Prostate gland (tissue), 2 donors: ENCODE measurements at regions not wholly inside any gene's neighbourhood (a gene's known extent, or its start where the extent isn't known, plus 50 kb on each side); places are given as distances from the start of the nearest gene placed in this dataset.

Source experiments
- DNase-seq: peaks from one replicate; pipeline ENCODE4 v3.0.0-alpha.2; 2019; ENCODE audit warnings: low spot score
- H3K27ac ChIP-seq, 2 donors: fragments of 200-600 bp; sonication (generic); 2 replicates each; pipeline ENCODE4 v1.5.1; 2017 to 2019
- H3K27me3 ChIP-seq: fragments of 200-600 bp; sonication (generic); replicated peaks from 2 replicates; pipeline ENCODE4 v1.5.1; 2019; ENCODE audit not compliant: insufficient read depth
- H3K36me3 ChIP-seq, 2 donors: fragments of 200-600 bp; sonication (generic); 1 replicate in 1 of 2; 2 replicates in 1 of 2; pipeline versions ENCODE4 v1.5.1 to v1.8.1; 2017 to 2019
- H3K4me1 ChIP-seq: fragments of 200-600 bp; sonication (generic); replicated peaks from 2 replicates; pipeline ENCODE4 v1.5.1; 2019
- H3K4me3 ChIP-seq, 2 donors: fragments of 200-600 bp; sonication (generic); 2 replicates each; pipeline ENCODE4 v1.5.1; 2017 to 2019
- H3K9me3 ChIP-seq: fragments of 200-600 bp; sonication (generic); 2 replicates; pipeline ENCODE4 v1.5.1; 2017
- POLR2A ChIP-seq: fragments of 450-650 bp; IDR thresholded peaks from one replicate; pipeline ENCODE4 v1.6.1; 2016; ENCODE audit warnings: antibody characterized with exemption, mild to moderate bottlenecking
- POLR2AphosphoS5 ChIP-seq: sonication (generic); formaldehyde crosslinking; IDR thresholded peaks from one replicate; pipeline ENCODE4 v1.6.1; 2017; ENCODE audit warnings: antibody characterized with exemption
- WGBS: methylation state at CpG from one replicate; pipeline ENCODE4 v1.1.5; 2018; 5-methylcytosine and 5-hydroxymethylcytosine counted together
- intact Hi-C: fragments of 100-400 bp; cut with DNase I; formaldehyde crosslinking; loops from one replicate; pipeline ENCODE4 v1.14.2; 2022
- TF ChIP-seq, protein P1 (sequence below), 4 experiments: fragments of 200-600 bp in 2 of 4; fragments of 450-650 bp in 2 of 4; sonication (generic) in 2 of 4; IDR thresholded peaks; 1 replicate in 3 of 4; 2 replicates in 1 of 4; pipeline ENCODE4 v1.5.1; 2016 to 2019; ENCODE audit warnings: antibody characterized with exemption in 4 of 4, mild to moderate bottlenecking in 2 of 4, moderate library complexity in 2 of 4

DNA sequence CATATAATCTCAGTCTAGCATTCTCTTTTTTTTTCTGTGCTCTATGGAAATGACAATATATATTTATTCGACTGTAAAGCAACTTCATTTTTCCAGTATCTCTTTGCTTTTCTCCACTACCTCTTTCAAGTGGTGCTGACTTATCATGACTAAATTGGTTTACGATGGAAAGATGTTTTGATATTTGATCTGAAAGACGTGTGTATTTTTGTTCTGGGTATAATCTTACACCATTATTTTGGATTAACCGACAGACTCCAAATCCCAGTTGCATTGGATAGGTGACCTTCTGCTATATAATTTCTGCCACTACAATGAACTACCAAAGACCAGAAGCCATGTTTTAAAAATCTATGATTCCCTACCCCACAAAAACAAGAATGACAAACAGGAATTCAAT, 380.5 kb upstream of the NFE2L3 start:
- intact Hi-C loops = no loop called here

DNA sequence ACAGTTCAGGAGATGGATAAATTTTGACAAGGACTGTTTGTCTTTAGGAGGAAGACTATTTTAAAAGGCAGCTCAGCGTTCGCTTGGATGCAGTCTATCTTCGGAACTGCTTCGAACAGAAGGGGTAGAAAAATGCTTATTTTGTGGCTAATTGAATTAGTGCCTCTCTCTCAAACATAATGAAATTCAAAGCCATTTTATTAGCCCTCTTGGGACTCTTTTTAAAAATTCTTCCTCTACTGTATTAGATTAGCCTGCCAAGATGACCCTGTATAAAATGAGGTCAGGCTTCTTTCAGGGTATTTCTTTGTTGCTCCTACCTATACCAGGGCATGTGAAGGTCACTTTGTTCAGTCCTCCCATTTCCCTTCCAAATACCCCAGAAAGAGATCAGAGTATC, 379.2 kb upstream of the NFE2L3 start:
- Histone ChIP-seq H3K36me3 (no peaks in the 10 kb centered on the region), H3K9me3 (no peaks in the 10 kb centered on the region), H3K4me1 (no peaks in the 10 kb centered on the region), H3K27ac (no peak overlapping the region), H3K4me3 (no peak overlapping the region), H3K27me3 (no peaks in the 10 kb centered on the region)
- intact Hi-C loops = no loop called here
- whole genome bisulfite sequencing = 88% methylated on average over 4 of the region's 4 CpGs
- no peak for TF ChIP-seq POLR2AphosphoS5
- TF ChIP-seq, protein P1, sequence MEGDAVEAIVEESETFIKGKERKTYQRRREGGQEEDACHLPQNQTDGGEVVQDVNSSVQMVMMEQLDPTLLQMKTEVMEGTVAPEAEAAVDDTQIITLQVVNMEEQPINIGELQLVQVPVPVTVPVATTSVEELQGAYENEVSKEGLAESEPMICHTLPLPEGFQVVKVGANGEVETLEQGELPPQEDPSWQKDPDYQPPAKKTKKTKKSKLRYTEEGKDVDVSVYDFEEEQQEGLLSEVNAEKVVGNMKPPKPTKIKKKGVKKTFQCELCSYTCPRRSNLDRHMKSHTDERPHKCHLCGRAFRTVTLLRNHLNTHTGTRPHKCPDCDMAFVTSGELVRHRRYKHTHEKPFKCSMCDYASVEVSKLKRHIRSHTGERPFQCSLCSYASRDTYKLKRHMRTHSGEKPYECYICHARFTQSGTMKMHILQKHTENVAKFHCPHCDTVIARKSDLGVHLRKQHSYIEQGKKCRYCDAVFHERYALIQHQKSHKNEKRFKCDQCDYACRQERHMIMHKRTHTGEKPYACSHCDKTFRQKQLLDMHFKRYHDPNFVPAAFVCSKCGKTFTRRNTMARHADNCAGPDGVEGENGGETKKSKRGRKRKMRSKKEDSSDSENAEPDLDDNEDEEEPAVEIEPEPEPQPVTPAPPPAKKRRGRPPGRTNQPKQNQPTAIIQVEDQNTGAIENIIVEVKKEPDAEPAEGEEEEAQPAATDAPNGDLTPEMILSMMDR (IDR thresholded peaks at IDR 0.05) = no peak
- TF ChIP-seq POLR2A = no peak
- DNase-seq = no peak

More for the DNA sequence above, 380.5 kb upstream of the NFE2L3 start:
- Histone ChIP-seq H3K27me3 (no peaks in the 10 kb centered on the region), H3K9me3 (no peaks in the 10 kb centered on the region), H3K4me1 (no peaks in the 10 kb centered on the region), H3K36me3 (no peaks in the 10 kb centered on the region), H3K27ac (no peak overlapping the region), H3K4me3 (no peak overlapping the region)
- no peak for DNase-seq
- TF ChIP-seq POLR2AphosphoS5 (no peak), POLR2A (no peak)
- TF ChIP-seq, protein P1 (IDR thresholded peaks at IDR 0.05) = no peak
- WGBS = 82% methylated on average over 4 of the region's 4 CpGs

DNA sequence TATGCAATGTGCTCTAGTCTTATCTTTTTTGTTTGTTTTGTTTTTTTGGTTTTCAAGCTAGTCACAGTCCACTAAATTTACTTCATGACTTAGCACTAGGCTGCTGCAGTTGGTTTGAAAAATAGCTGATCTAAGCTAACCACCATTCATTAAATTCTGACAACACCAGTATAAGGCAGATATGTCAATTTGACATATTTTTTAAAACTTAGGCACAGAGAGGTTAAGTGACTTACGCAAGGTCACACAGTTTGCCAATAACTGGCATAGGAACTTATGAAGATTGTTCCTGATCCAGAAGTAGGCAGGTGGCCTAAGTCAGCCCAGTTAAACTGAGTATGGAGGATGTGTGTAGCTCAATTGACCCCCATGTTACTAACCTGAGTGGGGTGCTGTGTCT, 377.3 kb upstream of the NFE2L3 start:
- Histone ChIP-seq H3K27me3 (no peaks in the 10 kb centered on the region), H3K36me3 (no peaks in the 10 kb centered on the region), H3K4me3 (no peak overlapping the region), H3K4me1 (no peaks in the 10 kb centered on the region), H3K9me3 (no peaks in the 10 kb centered on the region), H3K27ac (no peak overlapping the region)
- intact Hi-C loops = no loop called here
- no peak for TF ChIP-seq POLR2AphosphoS5
- TF ChIP-seq POLR2A = no peak
- TF ChIP-seq, protein P1 (IDR thresholded peaks at IDR 0.05) = no peak
- no peak for DNase-seq
- WGBS = 100% methylated on average over 1 of the region's 1 CpG

DNA sequence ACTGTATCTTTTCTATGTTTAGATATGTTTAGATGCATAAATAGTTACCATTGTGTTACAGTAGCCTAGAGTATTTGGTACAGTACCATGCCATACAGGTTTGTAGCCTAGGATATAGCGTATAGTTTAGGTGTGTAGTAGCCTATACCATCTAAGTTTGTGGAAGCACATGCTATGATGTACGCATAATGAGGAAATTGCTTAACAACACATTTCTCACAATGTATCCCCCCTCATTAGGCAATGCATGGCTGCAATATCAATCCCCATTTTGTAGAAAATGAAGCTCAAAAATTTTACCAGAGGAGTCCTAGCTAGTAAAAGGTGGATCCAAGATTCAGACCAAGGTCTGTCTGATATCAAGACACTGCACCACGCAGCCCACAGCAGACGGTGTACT, 376.4 kb upstream of the NFE2L3 start:
- no peak for DNase-seq
- 94% methylated on average over 4 of the region's 4 CpGs for WGBS
- TF ChIP-seq POLR2A = no peak
- TF ChIP-seq, protein P1 (IDR thresholded peaks at IDR 0.05) = no peak
- TF ChIP-seq POLR2AphosphoS5 = no peak
- H3K27ac ChIP-seq = no peak overlapping the region
- H3K36me3 ChIP-seq = no peaks in the 10 kb centered on the region
- H3K27me3 ChIP-seq = no peaks in the 10 kb centered on the region
- H3K9me3 ChIP-seq = no peaks in the 10 kb centered on the region
- H3K4me3 ChIP-seq = no peak overlapping the region
- H3K4me1 ChIP-seq = no peaks in the 10 kb centered on the region
- intact Hi-C loops = no loop called here

DNA sequence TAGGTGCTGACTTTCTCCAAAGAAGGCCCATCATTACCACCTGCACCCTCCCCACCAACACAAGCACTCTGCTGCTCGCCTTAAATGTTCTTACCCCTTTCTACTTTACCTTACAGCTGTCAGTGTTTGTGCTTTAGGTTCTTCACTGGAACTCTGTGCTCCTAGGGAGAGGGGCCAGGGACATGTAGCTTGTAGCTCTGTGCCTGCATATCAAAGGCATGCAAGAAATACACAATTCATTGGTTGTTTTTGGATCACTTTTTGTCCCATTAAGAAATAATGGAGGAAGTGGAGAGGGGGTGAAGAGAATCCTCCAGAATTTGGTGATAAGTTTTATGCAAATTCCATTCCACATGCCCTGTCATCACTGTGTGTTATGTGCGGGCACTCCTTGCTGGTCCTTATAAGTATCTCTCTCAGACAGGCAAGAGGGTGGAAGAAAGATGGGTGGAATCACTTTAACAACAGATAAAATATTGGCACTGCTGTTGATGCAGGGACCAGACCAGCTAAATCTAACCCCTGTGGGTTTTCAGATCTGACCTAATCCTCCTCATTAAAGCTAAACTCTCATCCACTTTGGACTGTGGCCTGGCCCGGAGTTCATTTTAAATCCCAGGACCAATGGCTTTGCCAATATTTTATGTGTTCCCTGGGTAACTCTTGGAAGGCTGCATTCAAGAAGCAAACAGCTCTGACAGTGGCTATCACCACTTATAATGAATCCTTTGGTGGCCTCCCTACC, 375.8 kb upstream of the NFE2L3 start:
- TF ChIP-seq POLR2AphosphoS5 (no peak), POLR2A (no peak)
- TF ChIP-seq, protein P1 (IDR thresholded peaks at IDR 0.05) = no peak
- Histone ChIP-seq H3K27ac (no peak overlapping the region), H3K36me3 (no peaks in the 10 kb centered on the region), H3K27me3 (no peaks in the 10 kb centered on the region), H3K9me3 (no peaks in the 10 kb centered on the region), H3K4me1 (no peaks in the 10 kb centered on the region), H3K4me3 (no peak overlapping the region)
- 76% methylated on average over 3 of the region's 3 CpGs for WGBS
- intact Hi-C loops = no loop called here
- DNase-seq = no peak
